Mesendoderm (in vitro differentiated cells): ENCODE measurements at regions not wholly inside any gene's neighbourhood (a gene's known extent, or its start where the extent isn't known, plus 50 kb on each side); places are given as distances from the start of the nearest gene placed in this dataset.

ENCODE experiments used
- DNase-seq: peaks from one replicate; pipeline ENCODE4 v3.0.0; 2013
- H2AK5ac ChIP-seq: 2 replicates; pipeline ENCODE4 v1.6.1; 2013; ENCODE audit warnings: low read length, inconsistent platforms
- H2BK120ac ChIP-seq: 2 replicates; pipeline ENCODE4 v1.6.1; 2013; ENCODE audit warnings: low read depth, mild to moderate bottlenecking, low read length, moderate library complexity, mixed read lengths
- H2BK15ac ChIP-seq: replicated peaks from 2 replicates; pipeline ENCODE4 v1.6.1; 2013; ENCODE audit warnings: low read depth, mild to moderate bottlenecking, moderate library complexity
- H2BK5ac ChIP-seq: 2 replicates; pipeline ENCODE4 v1.6.1; 2013; ENCODE audit warnings: low read length, inconsistent platforms
- H3K18ac ChIP-seq: 2 replicates; pipeline ENCODE4 v1.6.1; 2013; ENCODE audit warnings: mild to moderate bottlenecking, low read length, mixed read lengths
- H3K23ac ChIP-seq: one replicate; pipeline ENCODE4 v1.6.1; 2013; ENCODE audit warnings: low read length
- H3K27ac ChIP-seq: 2 replicates; pipeline ENCODE4 v1.5.1; 2013; ENCODE audit warnings: low read depth, mild to moderate bottlenecking, inconsistent platforms, low read length, moderate library complexity
- H3K27me3 ChIP-seq: 2 replicates; pipeline ENCODE4 v1.6.1; 2013; ENCODE audit warnings: low read length, control low read depth, mild to moderate bottlenecking, inconsistent platforms; ENCODE audit not compliant: insufficient read depth, poor library complexity
- H3K36me3 ChIP-seq: 2 replicates; pipeline ENCODE4 v1.6.1; 2013; ENCODE audit warnings: low read length, inconsistent platforms; ENCODE audit not compliant: control insufficient read depth, insufficient read depth
- H3K4ac ChIP-seq: one replicate; pipeline ENCODE4 v1.6.1; 2013; ENCODE audit warnings: low read depth, mild to moderate bottlenecking, low read length, moderate library complexity
- H3K4me1 ChIP-seq: 2 replicates; pipeline ENCODE4 v1.6.1; 2013; ENCODE audit warnings: low read depth, low read length, inconsistent platforms; ENCODE audit not compliant: control insufficient read depth
- H3K4me2 ChIP-seq: 2 replicates; pipeline ENCODE4 v1.6.1; 2013; ENCODE audit warnings: low read length
- H3K4me3 ChIP-seq: 2 replicates; pipeline ENCODE4 v1.5.1; 2013; ENCODE audit warnings: mild to moderate bottlenecking, low read length
- H3K56ac ChIP-seq: one replicate; pipeline ENCODE4 v1.6.1; 2013; ENCODE audit warnings: low read length
- H3K79me1 ChIP-seq: 2 replicates; pipeline ENCODE4 v1.6.1; 2013; ENCODE audit warnings: low read length, inconsistent platforms
- H3K79me2 ChIP-seq: 2 replicates; pipeline ENCODE4 v1.6.1; 2013; ENCODE audit warnings: mild to moderate bottlenecking, low read length; ENCODE audit not compliant: control insufficient read depth, insufficient read depth
- H3K9ac ChIP-seq: 2 replicates; pipeline ENCODE4 v1.6.1; 2013; ENCODE audit warnings: low read length, inconsistent platforms
- H4K5ac ChIP-seq: one replicate; pipeline ENCODE4 v1.6.1; 2013; ENCODE audit warnings: low read length
- H4K8ac ChIP-seq: one replicate; pipeline ENCODE4 v1.6.1; 2013; ENCODE audit warnings: low read depth, mild to moderate bottlenecking, control low read depth, low read length, moderate library complexity
- WGBS: extraction: QIAGEN DNeasy Blood & Tissue Kit; methylation state at CpG from one replicate; pipeline ENCODE4 v1.1.7; 2013; ENCODE audit warnings: low lambda C conversion rate, missing lambda C conversion rate; ENCODE audit not compliant: insufficient coverage; ENCODE audit errors: extremely low coverage; 5-methylcytosine and 5-hydroxymethylcytosine counted together

- no peak overlapping the region for H3K4ac ChIP-seq
- no peak overlapping the region for H3K9ac ChIP-seq
- H4K8ac ChIP-seq = no peak overlapping the region
- H3K27ac ChIP-seq = no peak overlapping the region
- H2BK120ac ChIP-seq = no peak overlapping the region
- H3K27me3 ChIP-seq = no peaks in the 10 kb centered on the region
- no peak overlapping the region for H3K23ac ChIP-seq
- no peaks in the 10 kb centered on the region for H3K79me2 ChIP-seq
- no peak overlapping the region for H3K56ac ChIP-seq
- no peak for DNase-seq
- no peaks in the 10 kb centered on the region for H3K79me1 ChIP-seq
- WGBS = no CpG with 5 or more reads among the region's 3 CpGs
- no peak overlapping the region for H2BK5ac ChIP-seq
- no peaks in the 10 kb centered on the region for H3K4me1 ChIP-seq
- H3K36me3 ChIP-seq = no peaks in the 10 kb centered on the region
- H3K4me2 ChIP-seq = no peak overlapping the region
- H3K4me3 ChIP-seq = no peak overlapping the region
- no peak overlapping the region for H2AK5ac ChIP-seq
- no peak overlapping the region for H3K18ac ChIP-seq
- H2BK15ac ChIP-seq = no peak overlapping the region
- no peak overlapping the region for H4K5ac ChIP-seq
These were observed 404.5 kb upstream of the LARGE1 start for GRCh38 chr22:34324763-34325162.

- Histone ChIP-seq H3K4me3 (no peak overlapping the region), H3K18ac (no peak overlapping the region), H2AK5ac (no peak overlapping the region), H3K79me1 (no peaks in the 10 kb centered on the region), H3K4ac (no peak overlapping the region), H3K36me3 (no peaks in the 10 kb centered on the region), H4K8ac (no peak overlapping the region), H3K27me3 (no peaks in the 10 kb centered on the region), H3K79me2 (no peaks in the 10 kb centered on the region), H4K5ac (no peak overlapping the region), H2BK120ac (no peak overlapping the region), H3K4me2 (no peak overlapping the region), H3K4me1 (no peaks in the 10 kb centered on the region), H2BK15ac (no peak overlapping the region), H2BK5ac (no peak overlapping the region), H3K9ac (no peak overlapping the region), H3K27ac (no peak overlapping the region), H3K56ac (no peak overlapping the region), H3K23ac (no peak overlapping the region)
- DNase-seq = no peak
These were observed 406.6 kb upstream of the LARGE1 start for GRCh38 chr22:34326901-34327300.

- H3K56ac ChIP-seq = no peak overlapping the region
- no peaks in the 10 kb centered on the region for H3K79me2 ChIP-seq
- no peaks in the 10 kb centered on the region for H3K27me3 ChIP-seq
- H3K9ac ChIP-seq = no peak overlapping the region
- no peak overlapping the region for H3K18ac ChIP-seq
- H3K4ac ChIP-seq = no peak overlapping the region
- no CpG with 5 or more reads among the region's 4 CpGs for WGBS
- no peak overlapping the region for H3K27ac ChIP-seq
- DNase-seq = no peak
- H2BK120ac ChIP-seq = no peak overlapping the region
- no peak overlapping the region for H2BK5ac ChIP-seq
- no peak overlapping the region for H4K8ac ChIP-seq
- no peak overlapping the region for H2BK15ac ChIP-seq
- no peak overlapping the region for H4K5ac ChIP-seq
- no peaks in the 10 kb centered on the region for H3K79me1 ChIP-seq
- H2AK5ac ChIP-seq = no peak overlapping the region
- H3K4me1 ChIP-seq = no peaks in the 10 kb centered on the region
- no peak overlapping the region for H3K4me3 ChIP-seq
- no peak overlapping the region for H3K23ac ChIP-seq
- no peak overlapping the region for H3K4me2 ChIP-seq
- H3K36me3 ChIP-seq = no peaks in the 10 kb centered on the region
These were observed 410.2 kb upstream of the LARGE1 start for GRCh38 chr22:34330432-34330831.

- H3K4me2 ChIP-seq = no peak overlapping the region
- WGBS = no CpG with 5 or more reads among the region's 4 CpGs
- H3K27ac ChIP-seq = no peak overlapping the region
- no peak overlapping the region for H2BK15ac ChIP-seq
- H3K27me3 ChIP-seq = no peaks in the 10 kb centered on the region
- no peaks in the 10 kb centered on the region for H3K79me1 ChIP-seq
- no peak overlapping the region for H2BK5ac ChIP-seq
- DNase-seq = no peak
- no peak overlapping the region for H3K18ac ChIP-seq
- no peak overlapping the region for H4K8ac ChIP-seq
- no peak overlapping the region for H3K23ac ChIP-seq
- H3K4me3 ChIP-seq = no peak overlapping the region
- H3K56ac ChIP-seq = no peak overlapping the region
- H3K4me1 ChIP-seq = no peaks in the 10 kb centered on the region
- H2BK120ac ChIP-seq = no peak overlapping the region
- no peaks in the 10 kb centered on the region for H3K36me3 ChIP-seq
- H2AK5ac ChIP-seq = no peak overlapping the region
- no peaks in the 10 kb centered on the region for H3K79me2 ChIP-seq
- no peak overlapping the region for H4K5ac ChIP-seq
- H3K9ac ChIP-seq = no peak overlapping the region
- H3K4ac ChIP-seq = no peak overlapping the region
These were observed 413.0 kb upstream of the LARGE1 start for GRCh38 chr22:34333285-34333684.

- Histone ChIP-seq H3K27ac (no peak overlapping the region), H4K5ac (no peak overlapping the region), H2BK15ac (no peak overlapping the region), H3K9ac (no peak overlapping the region), H3K18ac (no peak overlapping the region), H3K56ac (no peak overlapping the region), H3K4me3 (no peak overlapping the region), H3K79me1 (no peaks in the 10 kb centered on the region), H3K4me2 (no peak overlapping the region), H3K4me1 (no peaks in the 10 kb centered on the region), H3K4ac (no peak overlapping the region), H2BK5ac (no peak overlapping the region), H3K36me3 (no peaks in the 10 kb centered on the region), H3K23ac (no peak overlapping the region), H4K8ac (no peak overlapping the region), H2BK120ac (no peak overlapping the region), H3K27me3 (no peaks in the 10 kb centered on the region), H3K79me2 (no peaks in the 10 kb centered on the region), H2AK5ac (no peak overlapping the region)
- DNase-seq = peak; percentile 55
- WGBS = no CpG with 5 or more reads among the region's 5 CpGs
These were observed 414.6 kb upstream of the LARGE1 start for GRCh38 chr22:34334893-34335292.

GRCh38 chr22:34344702-34345101 lies 424.4 kb upstream of the LARGE1 start:
- H3K79me2 ChIP-seq = no peaks in the 10 kb centered on the region
- H4K5ac ChIP-seq = no peak overlapping the region
- no peak overlapping the region for H2AK5ac ChIP-seq
- no peaks in the 10 kb centered on the region for H3K79me1 ChIP-seq
- H3K4me3 ChIP-seq = no peak overlapping the region
- H3K56ac ChIP-seq = no peak overlapping the region
- H2BK5ac ChIP-seq = no peak overlapping the region
- DNase-seq = peak; percentile 56
- no peak overlapping the region for H3K27ac ChIP-seq
- no peak overlapping the region for H3K4me2 ChIP-seq
- no peaks in the 10 kb centered on the region for H3K27me3 ChIP-seq
- no peak overlapping the region for H4K8ac ChIP-seq
- no peak overlapping the region for H3K9ac ChIP-seq
- no peak overlapping the region for H2BK120ac ChIP-seq
- H3K23ac ChIP-seq = no peak overlapping the region
- no peak overlapping the region for H3K18ac ChIP-seq
- H3K4ac ChIP-seq = no peak overlapping the region
- H3K4me1 ChIP-seq = no peaks in the 10 kb centered on the region
- H3K36me3 ChIP-seq = no peaks in the 10 kb centered on the region
- WGBS = no CpG with 5 or more reads among the region's 1 CpG
- no peak overlapping the region for H2BK15ac ChIP-seq
